Activated CD4-positive, CD25-positive, alpha-beta regulatory T cell (primary cell): ENCODE measurements at regions not wholly inside any gene's neighbourhood (a gene's known extent, or its start where the extent isn't known, plus 50 kb on each side); places are given as distances from the start of the nearest gene placed in this dataset.

Experiments used
- DNase-seq, 4 experiments: peaks; one replicate each; lab custom pipeline; 2025; lab: John Stamatoyannopoulos, UW

- DNase-seq: no peak
Observed at GRCh38 chr19:31658993-31659896, 310.0 kb upstream of the TSHZ3 start.

GRCh38 chr19:31659897-31660210, 310.6 kb upstream of the TSHZ3 start:
- no peak for DNase-seq

- DNase-seq: no peak
Observed at GRCh38 chr19:31664096-31664495, 314.9 kb upstream of the TSHZ3 start.

- DNase-seq: no peak
Observed at GRCh38 chr19:31664997-31665396, 315.8 kb upstream of the TSHZ3 start.

GRCh38 chr19:31666126-31666525, 316.9 kb upstream of the TSHZ3 start:
- no peak for DNase-seq

GRCh38 chr19:31667106-31667505, 317.9 kb upstream of the TSHZ3 start:
- DNase-seq: no peak

GRCh38 chr19:31668921-31669320, 319.7 kb upstream of the TSHZ3 start:
- no peak for DNase-seq

- DNase-seq: no peak
Observed at GRCh38 chr19:31670931-31671330, 321.7 kb upstream of the TSHZ3 start.

- DNase-seq: no peak
Observed at GRCh38 chr19:31671411-31672035, 322.3 kb upstream of the TSHZ3 start.

GRCh38 chr19:31674503-31675192, 325.4 kb upstream of the TSHZ3 start:
- DNase-seq: no peak

GRCh38 chr19:31675193-31675913, 326.1 kb upstream of the TSHZ3 start:
- DNase-seq: no peak

GRCh38 chr19:31676271-31677004, 327.2 kb upstream of the TSHZ3 start:
- DNase-seq: no peak

GRCh38 chr19:31678421-31678820, 329.2 kb upstream of the TSHZ3 start:
- no peak for DNase-seq

GRCh38 chr19:31681121-31681520, 331.9 kb upstream of the TSHZ3 start:
- DNase-seq: no peak

GRCh38 chr19:31693131-31693932, 344.1 kb upstream of the TSHZ3 start:
- no peak for DNase-seq

- DNase-seq: no peak
Observed at GRCh38 chr19:31693933-31694269, 344.7 kb upstream of the TSHZ3 start.

GRCh38 chr19:31694761-31695160, 345.5 kb upstream of the TSHZ3 start:
- no peak for DNase-seq

GRCh38 chr19:31699421-31699820, 350.2 kb upstream of the TSHZ3 start:
- DNase-seq: no peak

- no peak for DNase-seq
Observed at GRCh38 chr19:31701146-31701545, 351.9 kb upstream of the TSHZ3 start.

GRCh38 chr19:31705656-31706055, 356.4 kb upstream of the TSHZ3 start:
- DNase-seq: no peak

- no peak for DNase-seq
Observed at GRCh38 chr19:31706131-31706530, 356.9 kb upstream of the TSHZ3 start.
